ENCODE measurements at regions not wholly inside any gene's neighbourhood (a gene's known extent, or its start where the extent isn't known, plus 50 kb on each side); places are given as distances from the start of the nearest gene placed in this dataset.

- no peaks in the 10 kb centered on the region for H3K9me3 ChIP-seq (ENCODE audit: control insufficient read depth, insufficient read depth, low read length)
- no peaks in the 10 kb centered on the region for H3K4me1 ChIP-seq (ENCODE audit: control insufficient read depth, insufficient read depth, low read length)
- no peak overlapping the region for H3K4me3 ChIP-seq (ENCODE audit: low read depth, low read length)
- no peaks in the 10 kb centered on the region for H3K27me3 ChIP-seq (ENCODE audit: control insufficient read depth, insufficient read depth, low read length)
- no peaks in the 10 kb centered on the region for H3K36me3 ChIP-seq (ENCODE audit: control insufficient read depth, insufficient read depth, low read length)
- H3K27ac ChIP-seq (ENCODE audit: low read depth, low read length): no peak overlapping the region
- H3K9ac ChIP-seq (ENCODE audit: low read depth, low read length): no peak overlapping the region
Measured at GRCh38 chrX:22758807-22759481, 240.8 kb upstream of the DDX53 start.

GRCh38 chrX:22760513-22761057 is 239.2 kb upstream of the DDX53 start:
- Histone ChIP-seq H3K27ac (ENCODE audit: low read depth, low read length) (no peak overlapping the region), H3K9ac (ENCODE audit: low read depth, low read length) (no peak overlapping the region), H3K4me3 (ENCODE audit: low read depth, low read length) (no peak overlapping the region), H3K27me3 (ENCODE audit: control insufficient read depth, insufficient read depth, low read length) (no peaks in the 10 kb centered on the region), H3K36me3 (ENCODE audit: control insufficient read depth, insufficient read depth, low read length) (no peaks in the 10 kb centered on the region), H3K4me1 (ENCODE audit: control insufficient read depth, insufficient read depth, low read length) (no peaks in the 10 kb centered on the region), H3K9me3 (ENCODE audit: control insufficient read depth, insufficient read depth, low read length) (no peaks in the 10 kb centered on the region)

GRCh38 chrX:22788221-22788620 is 211.5 kb upstream of the DDX53 start:
- Histone ChIP-seq H3K36me3 (ENCODE audit: control insufficient read depth, insufficient read depth, low read length) (no peaks in the 10 kb centered on the region), H3K27ac (ENCODE audit: low read depth, low read length) (no peak overlapping the region), H3K9ac (ENCODE audit: low read depth, low read length) (no peak overlapping the region), H3K4me1 (ENCODE audit: control insufficient read depth, insufficient read depth, low read length) (peaks cover 10% of the 10 kb centered on the region; the same call in 1 of the 2 replicates), H3K27me3 (ENCODE audit: control insufficient read depth, insufficient read depth, low read length) (no peaks in the 10 kb centered on the region), H3K9me3 (ENCODE audit: control insufficient read depth, insufficient read depth, low read length) (no peaks in the 10 kb centered on the region), H3K4me3 (ENCODE audit: low read depth, low read length) (no peak overlapping the region)

- no peak overlapping the region for H3K4me3 ChIP-seq (ENCODE audit: low read depth, low read length)
- H3K27me3 ChIP-seq (ENCODE audit: control insufficient read depth, insufficient read depth, low read length): no peaks in the 10 kb centered on the region
- no peaks in the 10 kb centered on the region for H3K9me3 ChIP-seq (ENCODE audit: control insufficient read depth, insufficient read depth, low read length)
- no peaks in the 10 kb centered on the region for H3K36me3 ChIP-seq (ENCODE audit: control insufficient read depth, insufficient read depth, low read length)
- no peak overlapping the region for H3K27ac ChIP-seq (ENCODE audit: low read depth, low read length)
- peaks cover 8% of the 10 kb centered on the region for H3K4me1 ChIP-seq (ENCODE audit: control insufficient read depth, insufficient read depth, low read length)
- no peak overlapping the region for H3K9ac ChIP-seq (ENCODE audit: low read depth, low read length)
Measured at GRCh38 chrX:22795671-22796070, 204.1 kb upstream of the DDX53 start.

GRCh38 chrX:22800360-22800759 is 199.4 kb upstream of the DDX53 start:
- H3K27me3 ChIP-seq (ENCODE audit: control insufficient read depth, insufficient read depth, low read length): no peaks in the 10 kb centered on the region
- no peaks in the 10 kb centered on the region for H3K9me3 ChIP-seq (ENCODE audit: control insufficient read depth, insufficient read depth, low read length)
- peaks cover 18% of the 10 kb centered on the region for H3K4me1 ChIP-seq (ENCODE audit: control insufficient read depth, insufficient read depth, low read length)
- no peak overlapping the region for H3K4me3 ChIP-seq (ENCODE audit: low read depth, low read length)
- H3K9ac ChIP-seq (ENCODE audit: low read depth, low read length): peak overlapping the region; percentile 18; the same call in 1 of the 2 replicates
- H3K27ac ChIP-seq (ENCODE audit: low read depth, low read length): no peak overlapping the region
- H3K36me3 ChIP-seq (ENCODE audit: control insufficient read depth, insufficient read depth, low read length): no peaks in the 10 kb centered on the region

- no peaks in the 10 kb centered on the region for H3K9me3 ChIP-seq (ENCODE audit: control insufficient read depth, insufficient read depth, low read length)
- H3K27me3 ChIP-seq (ENCODE audit: control insufficient read depth, insufficient read depth, low read length): no peaks in the 10 kb centered on the region
- no peak overlapping the region for H3K4me3 ChIP-seq (ENCODE audit: low read depth, low read length)
- H3K9ac ChIP-seq (ENCODE audit: low read depth, low read length): peak overlapping the region; percentile 18; the same call in 1 of the 2 replicates
- peaks cover 18% of the 10 kb centered on the region for H3K4me1 ChIP-seq (ENCODE audit: control insufficient read depth, insufficient read depth, low read length)
- H3K36me3 ChIP-seq (ENCODE audit: control insufficient read depth, insufficient read depth, low read length): no peaks in the 10 kb centered on the region
- no peak overlapping the region for H3K27ac ChIP-seq (ENCODE audit: low read depth, low read length)
Measured at GRCh38 chrX:22800806-22801205, 199.0 kb upstream of the DDX53 start.

- H3K4me3 ChIP-seq (ENCODE audit: low read depth, low read length): no peak overlapping the region
- H3K27ac ChIP-seq (ENCODE audit: low read depth, low read length): no peak overlapping the region
- H3K36me3 ChIP-seq (ENCODE audit: control insufficient read depth, insufficient read depth, low read length): no peaks in the 10 kb centered on the region
- no peak overlapping the region for H3K9ac ChIP-seq (ENCODE audit: low read depth, low read length)
- H3K4me1 ChIP-seq (ENCODE audit: control insufficient read depth, insufficient read depth, low read length): peaks cover 18% of the 10 kb centered on the region
- no peaks in the 10 kb centered on the region for H3K27me3 ChIP-seq (ENCODE audit: control insufficient read depth, insufficient read depth, low read length)
- no peaks in the 10 kb centered on the region for H3K9me3 ChIP-seq (ENCODE audit: control insufficient read depth, insufficient read depth, low read length)
Measured at GRCh38 chrX:22803353-22803752, 196.4 kb upstream of the DDX53 start.

- Histone ChIP-seq H3K9me3 (ENCODE audit: control insufficient read depth, insufficient read depth, low read length) (no peaks in the 10 kb centered on the region), H3K9ac (ENCODE audit: low read depth, low read length) (no peak overlapping the region), H3K4me3 (ENCODE audit: low read depth, low read length) (no peak overlapping the region)
Measured at GRCh38 chrX:22810876-22811275, 188.9 kb upstream of the DDX53 start.

GRCh38 chrX:22818061-22818460 is 181.7 kb upstream of the DDX53 start:
- H3K9ac ChIP-seq (ENCODE audit: low read depth, low read length): no peak overlapping the region
- no peaks in the 10 kb centered on the region for H3K36me3 ChIP-seq (ENCODE audit: control insufficient read depth, insufficient read depth, low read length)
- H3K9me3 ChIP-seq (ENCODE audit: control insufficient read depth, insufficient read depth, low read length): no peaks in the 10 kb centered on the region
- H3K27ac ChIP-seq (ENCODE audit: low read depth, low read length): no peak overlapping the region
- H3K27me3 ChIP-seq (ENCODE audit: control insufficient read depth, insufficient read depth, low read length): no peaks in the 10 kb centered on the region; the same call in 1 of the 2 replicates
- no peak overlapping the region for H3K4me3 ChIP-seq (ENCODE audit: low read depth, low read length)
- no peaks in the 10 kb centered on the region for H3K4me1 ChIP-seq (ENCODE audit: control insufficient read depth, insufficient read depth, low read length)

More at GRCh38 chrX:22810876-22811275, 188.9 kb upstream of the DDX53 start:
- H3K27me3 ChIP-seq (ENCODE audit: control insufficient read depth, insufficient read depth, low read length): no peaks in the 10 kb centered on the region
- H3K27ac ChIP-seq (ENCODE audit: low read depth, low read length): no peak overlapping the region
- H3K4me1 ChIP-seq (ENCODE audit: control insufficient read depth, insufficient read depth, low read length): no peaks in the 10 kb centered on the region
- H3K36me3 ChIP-seq (ENCODE audit: control insufficient read depth, insufficient read depth, low read length): no peaks in the 10 kb centered on the region

- no peak overlapping the region for H3K9ac ChIP-seq (ENCODE audit: low read depth, low read length)
- no peak overlapping the region for H3K4me3 ChIP-seq (ENCODE audit: low read depth, low read length)
- no peaks in the 10 kb centered on the region for H3K9me3 ChIP-seq (ENCODE audit: control insufficient read depth, insufficient read depth, low read length)
- no peaks in the 10 kb centered on the region for H3K27me3 ChIP-seq (ENCODE audit: control insufficient read depth, insufficient read depth, low read length)
- no peaks in the 10 kb centered on the region for H3K36me3 ChIP-seq (ENCODE audit: control insufficient read depth, insufficient read depth, low read length)
- no peak overlapping the region for H3K27ac ChIP-seq (ENCODE audit: low read depth, low read length)
- peaks cover 5% of the 10 kb centered on the region; the same call in 1 of the 2 replicates for H3K4me1 ChIP-seq (ENCODE audit: control insufficient read depth, insufficient read depth, low read length)
Measured at GRCh38 chrX:22855693-22856092, 144.1 kb upstream of the DDX53 start.

- Histone ChIP-seq H3K9me3 (ENCODE audit: control insufficient read depth, insufficient read depth, low read length) (no peaks in the 10 kb centered on the region), H3K27me3 (ENCODE audit: control insufficient read depth, insufficient read depth, low read length) (no peaks in the 10 kb centered on the region), H3K36me3 (ENCODE audit: control insufficient read depth, insufficient read depth, low read length) (no peaks in the 10 kb centered on the region), H3K27ac (ENCODE audit: low read depth, low read length) (no peak overlapping the region), H3K4me3 (ENCODE audit: low read depth, low read length) (no peak overlapping the region), H3K9ac (ENCODE audit: low read depth, low read length) (no peak overlapping the region), H3K4me1 (ENCODE audit: control insufficient read depth, insufficient read depth, low read length) (peaks cover 5% of the 10 kb centered on the region; the same call in 1 of the 2 replicates)
Measured at GRCh38 chrX:22859642-22860041, 140.1 kb upstream of the DDX53 start.

All from HUES48 (cell line).